GM19467 (cell line): ENCODE measurements at regions not wholly inside any gene's neighbourhood (a gene's known extent, or its start where the extent isn't known, plus 50 kb on each side); places are given as distances from the start of the nearest gene placed in this dataset.

Experiments used
- ATAC-seq: cut with Tn5 transposase; IDR thresholded peaks from one replicate; pipeline ENCODE4 v1.9.1; 2021; ENCODE audit warnings: mild to moderate bottlenecking, moderate library complexity; ENCODE audit not compliant: unreplicated experiment

GRCh38 chr13:33462109-33462508 is 176.6 kb upstream of the STARD13 start:
- no peak for ATAC-seq

GRCh38 chr13:33464345-33464744 is 178.8 kb upstream of the STARD13 start:
- no peak for ATAC-seq

- no peak for ATAC-seq
Observed at GRCh38 chr13:33466262-33466661, 180.7 kb upstream of the STARD13 start.

GRCh38 chr13:33467556-33467955 is 182.0 kb upstream of the STARD13 start:
- ATAC-seq, result no peak

GRCh38 chr13:33471204-33471603 is 185.6 kb upstream of the STARD13 start:
- no peak for ATAC-seq

GRCh38 chr13:33472446-33472845 is 186.9 kb upstream of the STARD13 start:
- no peak for ATAC-seq

GRCh38 chr13:33479105-33479504 is 193.6 kb upstream of the STARD13 start:
- no peak for ATAC-seq

GRCh38 chr13:33480561-33480960 is 195.0 kb upstream of the STARD13 start:
- no peak for ATAC-seq

- no peak for ATAC-seq
Observed at GRCh38 chr13:33483471-33483870, 197.9 kb upstream of the STARD13 start.

GRCh38 chr13:33485247-33485646 is 199.7 kb upstream of the STARD13 start:
- no peak for ATAC-seq

GRCh38 chr13:33487575-33488243 is 202.2 kb upstream of the STARD13 start:
- ATAC-seq, result no peak

- ATAC-seq, result no peak
Observed at GRCh38 chr13:33489563-33489962, 204.0 kb upstream of the STARD13 start.

- ATAC-seq, result no peak
Observed at GRCh38 chr13:33490461-33491327, 205.1 kb upstream of the STARD13 start.

- no peak for ATAC-seq
Observed at GRCh38 chr13:33493672-33494365, 208.3 kb upstream of the STARD13 start.

GRCh38 chr13:33494596-33495204 is 209.1 kb upstream of the STARD13 start:
- no peak for ATAC-seq

- ATAC-seq, result no peak
Observed at GRCh38 chr13:33496336-33496735, 210.8 kb upstream of the STARD13 start.

- no peak for ATAC-seq
Observed at GRCh38 chr13:33497146-33497845, 211.7 kb upstream of the STARD13 start.

- no peak for ATAC-seq
Observed at GRCh38 chr13:33508060-33508459, 222.5 kb upstream of the STARD13 start.

GRCh38 chr13:33509642-33510229 is 224.2 kb upstream of the STARD13 start:
- ATAC-seq, result no peak

GRCh38 chr13:33510350-33510970 is 224.9 kb upstream of the STARD13 start:
- no peak for ATAC-seq
